GM12864 (cell line): ENCODE measurements at regions not wholly inside any gene's neighbourhood (a gene's known extent, or its start where the extent isn't known, plus 50 kb on each side); places are given as distances from the start of the nearest gene placed in this dataset.
"Not testable (repeated sequence)": the region's sequence is repeated elsewhere in the genome, so short reads cannot be mapped to it uniquely, and the experiment has no call there.

Experiments used
- DNase-seq: peaks from one replicate; pipeline ENCODE4 v3.0.0-alpha.2; 2011; ENCODE audit warnings: low read depth
- H3K4me3 ChIP-seq: 2 replicates; pipeline ENCODE4 v1.5.1; 2011; ENCODE audit warnings: mild to moderate bottlenecking, low read depth, low read length, control low read depth
- TF ChIP-seq, protein P1 (sequence below): IDR thresholded peaks from 2 replicates; pipeline ENCODE4 v1.5.1; 2011; ENCODE audit warnings: low read depth, mild to moderate bottlenecking, moderate library complexity, low read length, control low read depth, inconsistent platforms; ENCODE audit errors: missing control alignments

DNA sequence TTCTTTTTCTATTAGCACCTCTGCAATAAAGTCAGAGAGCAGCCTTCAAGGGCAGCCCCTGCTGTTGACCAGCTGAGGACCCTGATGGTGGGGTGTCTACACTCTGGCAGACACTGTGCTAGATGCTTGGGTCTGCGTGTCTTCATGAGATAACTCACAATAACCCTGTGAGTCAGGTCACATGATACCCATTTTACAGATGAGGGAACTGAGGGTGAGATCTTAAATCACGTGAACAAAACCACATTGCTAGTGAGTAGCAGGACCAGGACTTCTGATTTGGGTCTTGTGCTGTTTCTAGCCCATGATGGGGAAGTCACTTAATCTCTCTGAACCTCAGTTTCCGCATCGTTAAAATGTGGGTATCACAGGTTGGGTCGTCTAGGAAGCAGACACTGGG lies 118.5 kb upstream of the LIPC start:
- TF ChIP-seq, protein P1, sequence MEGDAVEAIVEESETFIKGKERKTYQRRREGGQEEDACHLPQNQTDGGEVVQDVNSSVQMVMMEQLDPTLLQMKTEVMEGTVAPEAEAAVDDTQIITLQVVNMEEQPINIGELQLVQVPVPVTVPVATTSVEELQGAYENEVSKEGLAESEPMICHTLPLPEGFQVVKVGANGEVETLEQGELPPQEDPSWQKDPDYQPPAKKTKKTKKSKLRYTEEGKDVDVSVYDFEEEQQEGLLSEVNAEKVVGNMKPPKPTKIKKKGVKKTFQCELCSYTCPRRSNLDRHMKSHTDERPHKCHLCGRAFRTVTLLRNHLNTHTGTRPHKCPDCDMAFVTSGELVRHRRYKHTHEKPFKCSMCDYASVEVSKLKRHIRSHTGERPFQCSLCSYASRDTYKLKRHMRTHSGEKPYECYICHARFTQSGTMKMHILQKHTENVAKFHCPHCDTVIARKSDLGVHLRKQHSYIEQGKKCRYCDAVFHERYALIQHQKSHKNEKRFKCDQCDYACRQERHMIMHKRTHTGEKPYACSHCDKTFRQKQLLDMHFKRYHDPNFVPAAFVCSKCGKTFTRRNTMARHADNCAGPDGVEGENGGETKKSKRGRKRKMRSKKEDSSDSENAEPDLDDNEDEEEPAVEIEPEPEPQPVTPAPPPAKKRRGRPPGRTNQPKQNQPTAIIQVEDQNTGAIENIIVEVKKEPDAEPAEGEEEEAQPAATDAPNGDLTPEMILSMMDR = no peak
- no peak overlapping the region for H3K4me3 ChIP-seq
- no peak for DNase-seq

DNA sequence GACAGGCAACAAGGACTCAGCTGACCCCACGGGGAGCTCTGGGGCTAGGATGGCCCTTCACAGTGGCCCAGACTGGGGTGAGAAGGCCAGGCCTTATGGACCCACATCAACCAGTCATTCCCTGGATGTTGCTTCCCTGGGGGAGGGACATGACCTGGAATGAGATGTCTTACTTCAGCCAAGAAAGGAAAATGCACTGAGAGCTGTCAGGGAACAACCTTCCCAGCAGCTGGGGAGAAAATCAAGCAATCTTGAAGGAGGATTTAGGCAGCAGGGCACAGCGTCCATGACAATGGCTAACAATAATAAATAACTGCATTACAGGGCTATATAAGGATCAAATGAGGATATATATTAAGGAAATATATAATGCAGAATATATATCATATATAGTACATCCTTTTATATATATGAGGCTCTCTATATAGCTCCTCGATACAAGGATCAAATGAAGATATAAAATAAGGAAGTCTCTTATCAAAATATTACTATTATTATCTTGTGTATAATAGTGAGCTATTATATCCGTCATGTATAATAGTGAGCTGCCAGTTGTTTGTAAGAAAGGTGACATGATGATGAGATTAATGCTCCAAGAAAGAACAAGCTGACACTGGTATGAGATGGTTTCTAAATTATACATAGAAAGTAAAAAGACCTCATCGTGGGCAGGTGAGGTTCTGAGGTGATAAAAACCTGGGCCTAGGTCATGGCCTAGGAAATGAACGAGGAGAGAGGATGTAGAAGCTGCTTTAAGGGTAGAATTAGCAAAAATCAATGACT lies 117.8 kb upstream of the LIPC start:
- TF ChIP-seq, protein P1 = no peak
- no peak overlapping the region for H3K4me3 ChIP-seq
- no peak for DNase-seq

DNA sequence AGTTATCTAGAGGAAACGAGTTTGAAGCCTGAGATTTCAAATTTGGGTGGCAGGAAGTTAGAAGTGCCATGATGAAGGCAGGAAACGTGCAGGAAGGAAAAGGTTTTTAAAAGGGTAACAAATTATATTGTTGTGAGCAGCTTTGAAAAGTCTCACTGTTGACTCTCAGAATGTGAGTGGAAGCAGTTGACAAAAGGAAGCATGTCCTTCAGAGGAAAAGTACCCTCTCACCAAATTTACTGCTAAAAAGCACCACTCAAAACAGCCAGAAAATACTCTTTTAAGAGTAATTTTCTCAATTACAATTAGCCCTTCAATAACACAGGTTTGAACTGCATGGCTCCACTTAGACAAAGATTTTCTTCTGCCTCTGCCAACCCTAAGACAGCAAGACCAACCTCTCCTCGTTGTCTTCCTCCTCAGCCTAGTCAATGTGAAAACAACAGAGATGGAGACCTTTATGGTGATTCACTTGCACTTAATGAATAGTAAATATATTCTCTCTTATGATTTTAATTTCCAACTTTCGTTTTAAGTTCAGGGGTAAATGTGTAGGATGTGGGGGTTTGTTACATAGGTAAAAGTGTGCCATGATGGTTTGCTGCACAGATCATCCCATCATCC lies 117.1 kb upstream of the LIPC start:
- no peak overlapping the region for H3K4me3 ChIP-seq
- TF ChIP-seq, protein P1 = no peak

DNA sequence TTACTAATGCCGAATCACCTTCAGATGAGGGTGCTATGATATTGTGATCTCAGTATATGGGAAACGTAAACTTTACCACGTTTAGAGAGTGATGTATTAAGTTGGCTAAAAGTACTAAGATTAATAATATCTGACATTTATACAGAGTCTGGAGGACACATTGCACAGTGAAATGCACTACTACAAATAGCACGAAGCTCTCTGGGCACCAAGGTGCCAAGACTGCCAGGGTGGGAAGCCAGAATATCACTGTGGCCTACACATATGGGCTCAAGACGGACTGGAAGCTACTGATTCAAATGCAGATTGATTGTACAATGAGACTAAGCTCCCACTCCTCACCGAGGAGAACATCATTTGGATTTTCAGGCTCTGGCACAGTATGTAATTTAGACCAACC lies 113.3 kb upstream of the LIPC start:
- TF ChIP-seq, protein P1 = no peak
- DNase-seq = no peak
- no peak overlapping the region for H3K4me3 ChIP-seq

More for the DNA sequence above, 117.1 kb upstream of the LIPC start:
- no peak for DNase-seq

DNA sequence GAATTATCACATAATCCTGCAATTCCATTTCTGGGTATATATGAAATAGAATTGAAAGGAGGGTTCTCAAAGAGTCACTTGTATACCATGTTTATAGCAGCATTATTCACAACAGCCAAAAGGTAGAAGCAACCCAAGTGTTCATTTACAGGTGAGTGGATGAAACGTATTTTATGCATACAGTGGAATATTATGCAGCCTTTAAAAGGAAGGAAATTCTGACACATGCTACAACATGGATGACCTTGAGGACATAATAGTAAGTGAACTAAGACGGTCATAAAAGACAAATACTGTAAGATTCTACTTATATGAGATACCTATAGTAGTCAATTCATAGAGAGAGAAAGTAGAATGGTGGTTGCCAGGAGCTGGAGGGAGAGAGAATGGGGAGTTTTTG lies 110.8 kb upstream of the LIPC start:
- DNase-seq = no peak
- TF ChIP-seq, protein P1 = no peak
- no peak overlapping the region for H3K4me3 ChIP-seq

DNA sequence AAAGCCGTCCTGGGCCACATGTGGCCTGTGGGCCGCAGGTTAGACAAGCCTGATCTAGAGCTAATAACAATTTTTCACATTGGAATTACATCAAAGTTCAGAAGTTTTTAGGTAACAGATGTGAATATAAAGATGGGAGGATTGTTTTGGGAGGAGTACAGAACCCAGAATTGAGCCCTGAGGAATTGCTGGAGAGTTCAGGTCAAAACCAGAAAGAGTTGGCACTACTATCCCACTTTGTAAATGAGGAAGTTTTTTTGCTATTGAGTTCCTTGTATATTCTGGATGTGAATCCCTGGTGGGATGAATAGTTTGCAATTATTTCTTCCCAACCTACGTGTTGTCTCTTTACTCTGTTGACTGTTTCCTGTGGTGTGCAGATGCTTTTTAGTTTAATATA lies 109.5 kb upstream of the LIPC start:
- TF ChIP-seq, protein P1 = no peak
- DNase-seq = no peak
- H3K4me3 ChIP-seq = no peak overlapping the region

DNA sequence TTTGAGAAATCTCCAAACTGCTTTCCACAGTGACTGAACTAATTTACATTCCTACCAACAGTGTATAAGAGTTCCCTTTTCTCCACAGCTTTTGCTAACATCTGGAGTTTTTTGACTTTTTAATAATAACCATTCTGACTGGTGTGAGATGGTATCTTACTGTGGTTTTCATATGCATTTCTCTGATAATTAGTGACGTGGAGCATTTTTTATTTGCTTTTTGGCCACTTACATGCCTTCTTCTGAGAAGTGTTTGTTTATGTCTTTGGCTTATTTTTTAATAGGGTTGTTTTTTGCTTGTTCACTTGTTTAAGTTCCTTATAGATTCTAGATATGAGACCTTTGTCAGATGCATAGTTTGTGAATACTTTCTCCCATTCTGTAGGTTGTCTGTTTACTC lies 108.5 kb upstream of the LIPC start:
- H3K4me3 ChIP-seq, DNase-seq: not testable (repeated sequence)
